Ovary (tissue), 7 donors: ENCODE measurements at regions not wholly inside any gene's neighbourhood (a gene's known extent, or its start where the extent isn't known, plus 50 kb on each side); places are given as distances from the start of the nearest gene placed in this dataset.

Experiments
- DNase-seq, 5 donors: peaks; one replicate each; pipeline ENCODE4 v3.0.0-alpha.2; 2019 to 2020
- H3K27ac ChIP-seq, 2 donors: fragments of 200-600 bp; one replicate each; pipeline versions ENCODE4 v1.5.1 to v1.8.0; 2019 to 2022
- H3K27me3 ChIP-seq: fragments of 200-600 bp; one replicate; pipeline ENCODE4 v1.8.0; 2022
- H3K36me3 ChIP-seq: fragments of 200-600 bp; sonication (generic); one replicate; pipeline ENCODE4 v1.5.1; 2019
- H3K4me1 ChIP-seq: one replicate; pipeline ENCODE4 v1.8.1; 2013; ENCODE audit warnings: mild to moderate bottlenecking, moderate library complexity; ENCODE audit not compliant: insufficient read depth
- H3K4me3 ChIP-seq: fragments of 200-600 bp; sonication (generic); one replicate; pipeline ENCODE4 v1.5.1; 2017
- H3K9me3 ChIP-seq, 2 donors: fragments of 200-600 bp in 1 of 2; sonication (generic) in 1 of 2; one replicate each; pipeline versions ENCODE4 v1.5.1 to v1.8.1; 2013 to 2019; ENCODE audit warnings: mild to moderate bottlenecking in 1 of 2, moderate library complexity in 1 of 2
- CTCF ChIP-seq, 3 donors: fragments of 450-650 bp in 2 of 3; fragments of 200-600 bp in 1 of 3; IDR thresholded peaks; one replicate each; pipeline versions ENCODE4 v1.5.1 to v1.8.0; 2016 to 2022; ENCODE audit warnings: antibody characterized with exemption in 3 of 3, mild to moderate bottlenecking in 1 of 3
- EP300 ChIP-seq: sonication (generic); formaldehyde crosslinking; IDR thresholded peaks from one replicate; pipeline ENCODE4 v1.6.1; 2017; ENCODE audit warnings: antibody characterized with exemption
- POLR2A ChIP-seq: fragments of 450-650 bp; IDR thresholded peaks from one replicate; pipeline ENCODE4 v1.6.1; 2017; ENCODE audit warnings: antibody characterized with exemption, mild to moderate bottlenecking, moderate library complexity
- WGBS, 3 donors: extraction: QIAGEN DNeasy Blood & Tissue Kit in 1 of 3; methylation state at CpG; one replicate each; pipeline versions ENCODE4 v1.1.5 to v1.1.7; 2013 to 2017; 5-methylcytosine and 5-hydroxymethylcytosine counted together
- intact Hi-C, 4 donors: fragments of 100-400 bp; cut with DNase I; formaldehyde crosslinking; loops; one replicate each; pipeline versions ENCODE4 v1.11.0 to v1.15.1; 2022 to 2023
- donor health status: DM: no; HTN: no; CAD: no; lungs with moderate emphysema.
- donor health status: DM: no; HTN: no; CAD: no.
- donor health status: Bipolar disorder and iron deficiency.
- donor health status: DM: no; HTN: no; CAD: no.
- donor health status: DM: yes; HTN: yes; CAD: no.

- H3K4me3 ChIP-seq = no peak overlapping the region
- WGBS, 3 donors = 27 to 35% (median 29%) methylated on average over 4 of the region's 4 CpGs
- no peaks in the 10 kb centered on the region for H3K4me1 ChIP-seq
- no peak for DNase-seq
- intact Hi-C loops = no loop called here
- H3K27ac ChIP-seq = no peak overlapping the region
- no peaks in the 10 kb centered on the region for H3K27me3 ChIP-seq
- no peaks in the 10 kb centered on the region for H3K9me3 ChIP-seq
- TF ChIP-seq CTCF (IDR thresholded peaks at IDR 0.05) (no peak), POLR2A (no peak), EP300 (no peak)
- no peaks in the 10 kb centered on the region for H3K36me3 ChIP-seq
Measured at GRCh38 chr15:59819092-59819491, 130.0 kb upstream of the BNIP2 start.

DNA sequence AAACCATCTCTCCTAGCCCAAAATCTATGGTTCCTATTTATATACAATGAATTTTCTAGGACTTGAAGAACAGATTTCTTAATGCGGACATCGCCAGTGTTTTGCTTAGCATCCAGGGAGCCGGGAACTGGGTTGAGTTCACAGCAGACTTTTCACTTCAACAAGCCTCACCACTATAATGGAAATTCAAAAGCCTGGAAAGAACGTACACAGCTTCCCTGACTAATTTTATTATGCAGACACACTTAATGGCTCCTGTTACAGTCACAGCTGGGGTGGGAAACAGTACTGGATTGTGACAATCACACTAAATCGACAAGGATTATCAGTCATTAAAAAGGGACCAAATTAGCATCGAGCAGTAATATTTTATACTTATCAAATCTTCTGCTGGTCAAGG is 129.2 kb upstream of the BNIP2 start:
- Histone ChIP-seq H3K27ac (no peak overlapping the region), H3K4me1 (no peaks in the 10 kb centered on the region), H3K36me3 (no peaks in the 10 kb centered on the region), H3K27me3 (no peaks in the 10 kb centered on the region), H3K4me3 (no peak overlapping the region), H3K9me3 (no peaks in the 10 kb centered on the region)
- TF ChIP-seq EP300 = no peak
- TF ChIP-seq POLR2A = no peak
- no peak for TF ChIP-seq CTCF (IDR thresholded peaks at IDR 0.05)
- WGBS, 3 donors = 41 to 52% (median 45%) methylated on average over 6 of the region's 6 CpGs
- intact Hi-C loops = no loop called here
- DNase-seq = no peak

GRCh38 chr15:59817834-59818233 is 128.7 kb upstream of the BNIP2 start:
- Histone ChIP-seq H3K27ac (no peak overlapping the region), H3K4me1 (no peaks in the 10 kb centered on the region), H3K9me3 (no peaks in the 10 kb centered on the region), H3K27me3 (no peaks in the 10 kb centered on the region), H3K36me3 (no peaks in the 10 kb centered on the region), H3K4me3 (no peak overlapping the region)
- no peak for TF ChIP-seq POLR2A
- no peak for DNase-seq
- intact Hi-C loops = no loop called here
- WGBS, 3 donors = 30 to 51% (median 43%) methylated on average over 5 of the region's 5 CpGs

GRCh38 chr15:59817053-59817452 is 127.9 kb upstream of the BNIP2 start:
- Histone ChIP-seq H3K4me3 (no peak overlapping the region), H3K36me3 (no peaks in the 10 kb centered on the region), H3K27ac (no peak overlapping the region), H3K27me3 (no peaks in the 10 kb centered on the region), H3K4me1 (no peaks in the 10 kb centered on the region), H3K9me3 (no peaks in the 10 kb centered on the region)
- no peak for DNase-seq
- intact Hi-C loops = no loop called here
- TF ChIP-seq EP300 (no peak), CTCF (IDR thresholded peaks at IDR 0.05) (no peak), POLR2A (no peak)
- 73 to 96% (median 95%) methylated on average over 1 of the region's 1 CpG for WGBS, 3 donors

GRCh38 chr15:59814409-59814808 is 125.3 kb upstream of the BNIP2 start:
- H3K27me3 ChIP-seq = no peaks in the 10 kb centered on the region
- no peak for DNase-seq
- H3K36me3 ChIP-seq = no peaks in the 10 kb centered on the region
- intact Hi-C loops = no loop called here
- 51 to 57% (median 56%) methylated on average over 8 of the region's 8 CpGs for WGBS, 3 donors
- H3K4me1 ChIP-seq = no peaks in the 10 kb centered on the region
- no peaks in the 10 kb centered on the region for H3K9me3 ChIP-seq
- no peak overlapping the region for H3K27ac ChIP-seq
- H3K4me3 ChIP-seq = no peak overlapping the region
- TF ChIP-seq EP300 = no peak
- TF ChIP-seq POLR2A = no peak
- TF ChIP-seq CTCF (IDR thresholded peaks at IDR 0.05) = no peak
